ENCODE measurements at regions not wholly inside any gene's neighbourhood (a gene's known extent, or its start where the extent isn't known, plus 50 kb on each side); places are given as distances from the start of the nearest gene placed in this dataset.

DNA sequence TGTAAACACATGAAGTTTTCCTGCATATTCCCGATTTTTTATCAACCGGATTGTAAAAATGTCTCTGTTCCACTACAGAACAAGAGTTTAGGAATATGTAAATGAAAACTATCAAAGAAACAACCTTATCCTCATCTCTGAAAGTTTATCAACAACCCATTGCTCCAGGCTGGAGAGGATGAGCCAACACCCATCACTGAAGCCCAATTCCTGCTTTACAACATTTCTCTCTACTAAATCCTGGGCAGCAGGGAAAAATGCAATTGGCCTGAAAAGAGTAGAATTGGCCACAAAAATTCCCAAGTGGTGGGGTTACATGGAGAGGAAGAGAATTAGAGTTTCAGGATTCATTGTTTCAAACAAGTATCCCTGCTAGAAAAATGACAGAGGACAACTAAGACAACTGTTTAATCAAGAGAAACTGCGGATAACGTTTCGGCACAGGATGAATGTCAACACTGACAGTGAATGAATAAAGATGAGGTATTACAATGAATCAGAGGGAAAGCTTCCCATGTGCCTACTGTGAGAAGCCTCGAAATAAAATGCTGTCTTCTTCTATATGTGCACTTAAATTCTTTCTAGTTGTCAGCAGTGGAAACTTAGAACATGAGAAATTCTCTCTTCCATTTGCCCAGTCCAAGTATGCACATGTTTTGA, 317.3 kb upstream of the ANO3 start:
- Histone ChIP-seq H3K27me3 (ENCODE audit: low read depth, low read length) (no peaks in the 10 kb centered on the region), H3K4me3 (ENCODE audit: low read length) (no peak overlapping the region), H3K9ac (ENCODE audit: low read length) (no peak overlapping the region), H3K9me3 (ENCODE audit: insufficient read depth, low read length) (no peaks in the 10 kb centered on the region), H4K20me1 (ENCODE audit: insufficient read depth, low read length) (no peaks in the 10 kb centered on the region), H3K79me2 (ENCODE audit: low read length) (no peaks in the 10 kb centered on the region), H3K4me2 (ENCODE audit: low read length) (no peak overlapping the region), H2AFZ (ENCODE audit: low read depth, low read length) (no peak overlapping the region), H3K4me1 (ENCODE audit: low read length) (no peaks in the 10 kb centered on the region), H3K36me3 (replicated peaks; ENCODE audit: low read depth, low read length) (no peaks in the 10 kb centered on the region), H3K27ac (ENCODE audit: low read length) (no peak overlapping the region)
- TF ChIP-seq EZH2phosphoT487 (IDR thresholded peaks at IDR 0.05; ENCODE audit: low read depth) (no peak), CTCF (IDR thresholded peaks at IDR 0.05; ENCODE audit: low read depth, low read length) (no peak)

DNA sequence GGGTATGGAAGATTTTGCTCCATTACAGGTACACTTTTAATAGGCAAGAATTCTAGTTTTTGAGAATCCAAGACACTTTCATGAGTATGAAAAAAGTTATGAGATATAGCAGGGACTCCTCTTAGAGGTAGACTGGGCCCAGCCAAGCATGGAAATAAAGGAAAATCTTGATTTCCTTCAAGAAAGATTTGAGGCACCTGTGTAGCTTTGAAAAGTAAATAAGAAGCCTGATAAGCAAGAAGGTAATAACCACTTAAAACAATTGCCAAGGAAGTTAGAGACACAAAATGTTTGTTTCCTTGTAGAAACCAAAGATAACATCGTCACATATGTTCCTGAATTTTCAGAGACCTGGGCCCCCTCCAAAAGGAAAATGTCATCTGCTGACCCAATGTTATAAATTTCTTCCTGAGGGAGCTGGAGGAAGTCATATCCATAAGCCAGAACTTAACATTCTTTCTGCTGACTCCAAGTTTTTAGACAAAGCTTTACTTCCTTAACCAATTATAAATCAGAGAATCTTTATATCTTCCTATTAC, 314.5 kb upstream of the ANO3 start:
- Histone ChIP-seq H3K36me3 (replicated peaks; ENCODE audit: low read depth, low read length) (no peaks in the 10 kb centered on the region), H3K27me3 (ENCODE audit: low read depth, low read length) (no peaks in the 10 kb centered on the region), H4K20me1 (ENCODE audit: insufficient read depth, low read length) (no peaks in the 10 kb centered on the region), H3K79me2 (ENCODE audit: low read length) (no peaks in the 10 kb centered on the region), H3K4me1 (ENCODE audit: low read length) (no peaks in the 10 kb centered on the region), H3K9me3 (ENCODE audit: insufficient read depth, low read length) (no peaks in the 10 kb centered on the region), H3K4me2 (ENCODE audit: low read length) (no peak overlapping the region), H3K9ac (ENCODE audit: low read length) (no peak overlapping the region), H2AFZ (ENCODE audit: low read depth, low read length) (no peak overlapping the region), H3K4me3 (ENCODE audit: low read length) (no peak overlapping the region), H3K27ac (ENCODE audit: low read length) (no peak overlapping the region)
- no peak for TF ChIP-seq EZH2phosphoT487 (IDR thresholded peaks at IDR 0.05; ENCODE audit: low read depth)

DNA sequence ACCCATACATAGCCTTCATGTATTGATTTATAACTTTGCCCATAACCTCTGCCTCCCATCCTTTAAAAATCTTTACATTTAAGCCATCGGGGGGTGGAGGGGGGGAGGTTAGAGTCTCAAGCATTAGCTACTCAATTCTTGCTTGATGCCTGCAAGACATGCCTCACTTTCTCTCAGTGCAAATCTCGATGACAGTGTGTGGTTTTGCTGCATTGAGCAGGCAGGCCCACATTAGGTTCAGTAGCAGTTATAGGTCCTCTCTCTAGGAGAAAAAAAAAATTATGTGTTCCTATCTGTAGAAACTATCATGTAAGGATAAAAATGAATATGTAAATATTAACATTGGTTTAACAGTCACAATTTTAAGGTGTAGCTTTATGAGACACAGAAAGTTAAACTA, 314.0 kb upstream of the ANO3 start:
- no peak overlapping the region for H2AFZ ChIP-seq (ENCODE audit: low read depth, low read length)
- H3K9me3 ChIP-seq (ENCODE audit: insufficient read depth, low read length): no peaks in the 10 kb centered on the region
- H3K4me1 ChIP-seq (ENCODE audit: low read length): no peaks in the 10 kb centered on the region
- H3K79me2 ChIP-seq (ENCODE audit: low read length): no peaks in the 10 kb centered on the region
- H3K9ac ChIP-seq (ENCODE audit: low read length): no peak overlapping the region
- H3K27me3 ChIP-seq (ENCODE audit: low read depth, low read length): no peaks in the 10 kb centered on the region
- no peak overlapping the region for H3K27ac ChIP-seq (ENCODE audit: low read length)
- TF ChIP-seq CTCF (IDR thresholded peaks at IDR 0.05; ENCODE audit: low read depth, low read length) (no peak), EZH2phosphoT487 (IDR thresholded peaks at IDR 0.05; ENCODE audit: low read depth) (no peak)
- no peak overlapping the region for H3K4me2 ChIP-seq (ENCODE audit: low read length)
- no peak overlapping the region for H3K4me3 ChIP-seq (ENCODE audit: low read length)
- no peaks in the 10 kb centered on the region for H3K36me3 ChIP-seq (replicated peaks; ENCODE audit: low read depth, low read length)
- H4K20me1 ChIP-seq (ENCODE audit: insufficient read depth, low read length): no peaks in the 10 kb centered on the region

DNA sequence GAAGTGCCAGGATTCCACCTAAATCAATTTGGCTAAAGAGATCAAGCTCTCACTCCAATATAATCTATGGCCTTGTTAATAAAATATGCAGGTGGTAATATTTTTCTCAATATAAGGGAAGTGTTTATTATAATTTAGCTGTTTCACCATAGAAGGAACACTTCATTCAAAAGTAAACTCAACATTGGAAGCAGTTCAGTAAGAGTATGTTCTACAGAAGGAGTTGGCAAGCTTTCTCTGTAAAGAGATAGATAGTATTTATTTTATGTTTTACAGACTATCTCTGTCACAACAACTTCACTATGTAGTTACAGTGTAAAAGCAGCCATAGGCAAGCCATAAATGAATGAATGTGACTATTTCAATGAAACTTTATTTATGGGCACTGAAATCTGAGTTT, 313.6 kb upstream of the ANO3 start:
- no peak overlapping the region for H3K4me2 ChIP-seq (ENCODE audit: low read length)
- no peak overlapping the region for H3K9ac ChIP-seq (ENCODE audit: low read length)
- no peaks in the 10 kb centered on the region for H3K9me3 ChIP-seq (ENCODE audit: insufficient read depth, low read length)
- no peaks in the 10 kb centered on the region for H3K36me3 ChIP-seq (replicated peaks; ENCODE audit: low read depth, low read length)
- no peak for TF ChIP-seq CTCF (IDR thresholded peaks at IDR 0.05; ENCODE audit: low read depth, low read length)
- TF ChIP-seq EZH2phosphoT487 (IDR thresholded peaks at IDR 0.05; ENCODE audit: low read depth): no peak
- H3K4me3 ChIP-seq (ENCODE audit: low read length): no peak overlapping the region
- no peaks in the 10 kb centered on the region for H4K20me1 ChIP-seq (ENCODE audit: insufficient read depth, low read length)
- no peaks in the 10 kb centered on the region for H3K4me1 ChIP-seq (ENCODE audit: low read length)
- no peak overlapping the region for H3K27ac ChIP-seq (ENCODE audit: low read length)
- H2AFZ ChIP-seq (ENCODE audit: low read depth, low read length): no peak overlapping the region
- H3K27me3 ChIP-seq (ENCODE audit: low read depth, low read length): no peaks in the 10 kb centered on the region
- H3K79me2 ChIP-seq (ENCODE audit: low read length): no peaks in the 10 kb centered on the region
